Mesendoderm (in vitro differentiated cells): ENCODE measurements at regions not wholly inside any gene's neighbourhood (a gene's known extent, or its start where the extent isn't known, plus 50 kb on each side); places are given as distances from the start of the nearest gene placed in this dataset.

ENCODE experiments used
- DNase-seq: peaks from one replicate; pipeline ENCODE4 v3.0.0; 2013
- H2AK5ac ChIP-seq: 2 replicates; pipeline ENCODE4 v1.6.1; 2013; ENCODE audit warnings: low read length, inconsistent platforms
- H2BK120ac ChIP-seq: 2 replicates; pipeline ENCODE4 v1.6.1; 2013; ENCODE audit warnings: low read depth, mild to moderate bottlenecking, low read length, moderate library complexity, mixed read lengths
- H2BK15ac ChIP-seq: replicated peaks from 2 replicates; pipeline ENCODE4 v1.6.1; 2013; ENCODE audit warnings: low read depth, mild to moderate bottlenecking, moderate library complexity
- H2BK5ac ChIP-seq: 2 replicates; pipeline ENCODE4 v1.6.1; 2013; ENCODE audit warnings: low read length, inconsistent platforms
- H3K18ac ChIP-seq: 2 replicates; pipeline ENCODE4 v1.6.1; 2013; ENCODE audit warnings: mild to moderate bottlenecking, low read length, mixed read lengths
- H3K23ac ChIP-seq: one replicate; pipeline ENCODE4 v1.6.1; 2013; ENCODE audit warnings: low read length
- H3K27ac ChIP-seq: 2 replicates; pipeline ENCODE4 v1.5.1; 2013; ENCODE audit warnings: low read depth, mild to moderate bottlenecking, inconsistent platforms, low read length, moderate library complexity
- H3K27me3 ChIP-seq: 2 replicates; pipeline ENCODE4 v1.6.1; 2013; ENCODE audit warnings: low read length, control low read depth, mild to moderate bottlenecking, inconsistent platforms; ENCODE audit not compliant: insufficient read depth, poor library complexity
- H3K36me3 ChIP-seq: 2 replicates; pipeline ENCODE4 v1.6.1; 2013; ENCODE audit warnings: low read length, inconsistent platforms; ENCODE audit not compliant: control insufficient read depth, insufficient read depth
- H3K4ac ChIP-seq: one replicate; pipeline ENCODE4 v1.6.1; 2013; ENCODE audit warnings: low read depth, mild to moderate bottlenecking, low read length, moderate library complexity
- H3K4me1 ChIP-seq: 2 replicates; pipeline ENCODE4 v1.6.1; 2013; ENCODE audit warnings: low read depth, low read length, inconsistent platforms; ENCODE audit not compliant: control insufficient read depth
- H3K4me2 ChIP-seq: 2 replicates; pipeline ENCODE4 v1.6.1; 2013; ENCODE audit warnings: low read length
- H3K4me3 ChIP-seq: 2 replicates; pipeline ENCODE4 v1.5.1; 2013; ENCODE audit warnings: mild to moderate bottlenecking, low read length
- H3K56ac ChIP-seq: one replicate; pipeline ENCODE4 v1.6.1; 2013; ENCODE audit warnings: low read length
- H3K79me1 ChIP-seq: 2 replicates; pipeline ENCODE4 v1.6.1; 2013; ENCODE audit warnings: low read length, inconsistent platforms
- H3K79me2 ChIP-seq: 2 replicates; pipeline ENCODE4 v1.6.1; 2013; ENCODE audit warnings: mild to moderate bottlenecking, low read length; ENCODE audit not compliant: control insufficient read depth, insufficient read depth
- H3K9ac ChIP-seq: 2 replicates; pipeline ENCODE4 v1.6.1; 2013; ENCODE audit warnings: low read length, inconsistent platforms
- H4K5ac ChIP-seq: one replicate; pipeline ENCODE4 v1.6.1; 2013; ENCODE audit warnings: low read length
- H4K8ac ChIP-seq: one replicate; pipeline ENCODE4 v1.6.1; 2013; ENCODE audit warnings: low read depth, mild to moderate bottlenecking, control low read depth, low read length, moderate library complexity
- WGBS: extraction: QIAGEN DNeasy Blood & Tissue Kit; methylation state at CpG from one replicate; pipeline ENCODE4 v1.1.7; 2013; ENCODE audit warnings: low lambda C conversion rate, missing lambda C conversion rate; ENCODE audit not compliant: insufficient coverage; ENCODE audit errors: extremely low coverage; 5-methylcytosine and 5-hydroxymethylcytosine counted together

- H3K79me2 ChIP-seq, result no peaks in the 10 kb centered on the region
- H2BK120ac ChIP-seq, result no peak overlapping the region
- DNase-seq, result no peak
- no peak overlapping the region for H2BK15ac ChIP-seq
- no peak overlapping the region for H2BK5ac ChIP-seq
- no peaks in the 10 kb centered on the region for H3K79me1 ChIP-seq
- H3K36me3 ChIP-seq, result no peaks in the 10 kb centered on the region
- no peak overlapping the region for H3K27ac ChIP-seq
- no peaks in the 10 kb centered on the region for H3K27me3 ChIP-seq
- H4K8ac ChIP-seq, result no peak overlapping the region
- H3K4ac ChIP-seq, result no peak overlapping the region
- H2AK5ac ChIP-seq, result no peak overlapping the region
- H3K4me1 ChIP-seq, result no peaks in the 10 kb centered on the region
- no peak overlapping the region for H3K4me3 ChIP-seq
- no CpG with 5 or more reads among the region's 9 CpGs for WGBS
- H3K9ac ChIP-seq, result no peak overlapping the region
- H3K23ac ChIP-seq, result no peak overlapping the region
- H3K4me2 ChIP-seq, result no peak overlapping the region
- no peak overlapping the region for H3K56ac ChIP-seq
- no peak overlapping the region for H4K5ac ChIP-seq
- no peak overlapping the region for H3K18ac ChIP-seq
Measured at GRCh38 chr4:14267373-14268060, 640.0 kb upstream of the BOD1L1 start.

GRCh38 chr4:14269824-14270223, 642.3 kb upstream of the BOD1L1 start:
- no peak overlapping the region for H3K4me3 ChIP-seq
- no peak overlapping the region for H4K8ac ChIP-seq
- H2AK5ac ChIP-seq, result no peak overlapping the region
- H3K27me3 ChIP-seq, result no peaks in the 10 kb centered on the region
- no peak overlapping the region for H2BK120ac ChIP-seq
- no peaks in the 10 kb centered on the region for H3K79me1 ChIP-seq
- no peak overlapping the region for H2BK15ac ChIP-seq
- no peak overlapping the region for H3K4ac ChIP-seq
- no peaks in the 10 kb centered on the region for H3K79me2 ChIP-seq
- no CpG with 5 or more reads among the region's 3 CpGs for WGBS
- no peak overlapping the region for H3K23ac ChIP-seq
- no peaks in the 10 kb centered on the region for H3K4me1 ChIP-seq
- no peak overlapping the region for H3K18ac ChIP-seq
- no peak overlapping the region for H3K4me2 ChIP-seq
- DNase-seq, result no peak
- H3K27ac ChIP-seq, result no peak overlapping the region
- no peak overlapping the region for H3K56ac ChIP-seq
- no peak overlapping the region for H4K5ac ChIP-seq
- H3K36me3 ChIP-seq, result no peaks in the 10 kb centered on the region
- H3K9ac ChIP-seq, result no peak overlapping the region
- H2BK5ac ChIP-seq, result no peak overlapping the region

- Histone ChIP-seq H3K36me3 (no peaks in the 10 kb centered on the region), H2BK15ac (no peak overlapping the region), H3K79me1 (no peaks in the 10 kb centered on the region), H3K56ac (no peak overlapping the region), H3K4me2 (no peak overlapping the region), H2BK120ac (no peak overlapping the region), H3K9ac (no peak overlapping the region), H4K8ac (no peak overlapping the region), H2AK5ac (no peak overlapping the region), H3K79me2 (no peaks in the 10 kb centered on the region), H3K27ac (no peak overlapping the region), H3K18ac (no peak overlapping the region), H3K27me3 (no peaks in the 10 kb centered on the region), H3K4me1 (no peaks in the 10 kb centered on the region), H3K4me3 (no peak overlapping the region), H4K5ac (no peak overlapping the region), H3K4ac (no peak overlapping the region), H3K23ac (no peak overlapping the region), H2BK5ac (no peak overlapping the region)
- no CpG with 5 or more reads among the region's 1 CpG for WGBS
- no peak for DNase-seq
Measured at GRCh38 chr4:14272206-14272605, 644.7 kb upstream of the BOD1L1 start.

GRCh38 chr4:14277505-14277904, 650.0 kb upstream of the BOD1L1 start:
- H2BK5ac ChIP-seq, result no peak overlapping the region
- no CpG with 5 or more reads among the region's 4 CpGs for WGBS
- H3K18ac ChIP-seq, result no peak overlapping the region
- no peak overlapping the region for H2BK15ac ChIP-seq
- no peak overlapping the region for H3K4me2 ChIP-seq
- H3K79me2 ChIP-seq, result no peaks in the 10 kb centered on the region
- no peaks in the 10 kb centered on the region for H3K79me1 ChIP-seq
- H3K27me3 ChIP-seq, result no peaks in the 10 kb centered on the region
- no peaks in the 10 kb centered on the region for H3K4me1 ChIP-seq
- no peak overlapping the region for H3K27ac ChIP-seq
- no peak overlapping the region for H3K4me3 ChIP-seq
- H2BK120ac ChIP-seq, result no peak overlapping the region
- H3K4ac ChIP-seq, result no peak overlapping the region
- no peak overlapping the region for H3K9ac ChIP-seq
- H3K56ac ChIP-seq, result no peak overlapping the region
- no peak overlapping the region for H2AK5ac ChIP-seq
- DNase-seq, result no peak
- H4K8ac ChIP-seq, result no peak overlapping the region
- H4K5ac ChIP-seq, result no peak overlapping the region
- no peaks in the 10 kb centered on the region for H3K36me3 ChIP-seq
- H3K23ac ChIP-seq, result no peak overlapping the region

GRCh38 chr4:14280567-14280966, 653.0 kb upstream of the BOD1L1 start:
- H3K27me3 ChIP-seq, result no peaks in the 10 kb centered on the region
- no peak overlapping the region for H4K5ac ChIP-seq
- no peak overlapping the region for H3K27ac ChIP-seq
- H3K79me1 ChIP-seq, result no peaks in the 10 kb centered on the region
- no peak overlapping the region for H3K4me2 ChIP-seq
- no peak overlapping the region for H3K4me3 ChIP-seq
- H4K8ac ChIP-seq, result no peak overlapping the region
- H3K9ac ChIP-seq, result no peak overlapping the region
- H2AK5ac ChIP-seq, result no peak overlapping the region
- WGBS, result no CpG with 5 or more reads among the region's 1 CpG
- H3K4ac ChIP-seq, result no peak overlapping the region
- DNase-seq, result no peak
- no peak overlapping the region for H3K56ac ChIP-seq
- no peak overlapping the region for H2BK5ac ChIP-seq
- no peak overlapping the region for H2BK15ac ChIP-seq
- no peaks in the 10 kb centered on the region for H3K4me1 ChIP-seq
- no peak overlapping the region for H2BK120ac ChIP-seq
- no peaks in the 10 kb centered on the region for H3K36me3 ChIP-seq
- H3K79me2 ChIP-seq, result no peaks in the 10 kb centered on the region
- H3K23ac ChIP-seq, result no peak overlapping the region
- no peak overlapping the region for H3K18ac ChIP-seq

GRCh38 chr4:14284578-14284977, 657.1 kb upstream of the BOD1L1 start:
- H4K5ac ChIP-seq, result no peak overlapping the region
- H3K23ac ChIP-seq, result no peak overlapping the region

More at GRCh38 chr4:14284578-14284977, 657.1 kb upstream of the BOD1L1 start:
- DNase-seq, result no peak
- no peak overlapping the region for H2BK5ac ChIP-seq
- H3K27ac ChIP-seq, result no peak overlapping the region
- H3K4ac ChIP-seq, result no peak overlapping the region
- H3K56ac ChIP-seq, result no peak overlapping the region
- no peaks in the 10 kb centered on the region for H3K4me1 ChIP-seq
- H3K79me2 ChIP-seq, result no peaks in the 10 kb centered on the region
- no peak overlapping the region for H3K9ac ChIP-seq
- no peaks in the 10 kb centered on the region for H3K27me3 ChIP-seq
- H2AK5ac ChIP-seq, result no peak overlapping the region
- H3K79me1 ChIP-seq, result no peaks in the 10 kb centered on the region
- H3K4me3 ChIP-seq, result no peak overlapping the region
- H3K4me2 ChIP-seq, result no peak overlapping the region
- no peak overlapping the region for H2BK15ac ChIP-seq
- no peak overlapping the region for H4K8ac ChIP-seq
- no peaks in the 10 kb centered on the region for H3K36me3 ChIP-seq
- H3K18ac ChIP-seq, result no peak overlapping the region
- no peak overlapping the region for H2BK120ac ChIP-seq
